Neural cell (in vitro differentiated cells): ENCODE measurements at regions not wholly inside any gene's neighbourhood (a gene's known extent, or its start where the extent isn't known, plus 50 kb on each side); places are given as distances from the start of the nearest gene placed in this dataset.

Experiments used
- EP300 ChIP-seq: fragments of 450-650 bp; conservative IDR thresholded peaks from 2 replicates; pipeline ENCODE4 v1.6.1; 2014; ENCODE audit warnings: antibody characterized with exemption, mild to moderate bottlenecking, moderate library complexity; ENCODE audit not compliant: poor library complexity, severe bottlenecking
- EZH2 ChIP-seq: fragments of 200-600, 300-800 bp; shearing (Covaris generic), sonication (generic); IDR thresholded peaks from 2 replicates; pipeline ENCODE4 v1.6.1; 2014; ENCODE audit warnings: antibody characterized with exemption, low read length, borderline replicate concordance, mild to moderate bottlenecking; ENCODE audit not compliant: insufficient read depth, poor library complexity, severe bottlenecking
- POLR2AphosphoS5 ChIP-seq: IDR thresholded peaks from 2 replicates; pipeline ENCODE4 v1.6.1; 2012
- RAD21 ChIP-seq: fragments of 450-650 bp; conservative IDR thresholded peaks from 2 replicates; pipeline ENCODE4 v1.6.1; 2014; ENCODE audit warnings: antibody characterized with exemption, mild to moderate bottlenecking, moderate library complexity
- TF ChIP-seq, protein P1 (sequence below): IDR thresholded peaks from 2 replicates; pipeline ENCODE4 v1.6.1; 2012; ENCODE audit warnings: borderline replicate concordance
- TF ChIP-seq, protein P2 (sequence below): fragments of 450-650 bp; IDR thresholded peaks from 2 replicates; pipeline ENCODE4 v1.5.1; 2014; ENCODE audit warnings: antibody characterized with exemption, mild to moderate bottlenecking, moderate library complexity; ENCODE audit not compliant: poor library complexity, severe bottlenecking

DNA sequence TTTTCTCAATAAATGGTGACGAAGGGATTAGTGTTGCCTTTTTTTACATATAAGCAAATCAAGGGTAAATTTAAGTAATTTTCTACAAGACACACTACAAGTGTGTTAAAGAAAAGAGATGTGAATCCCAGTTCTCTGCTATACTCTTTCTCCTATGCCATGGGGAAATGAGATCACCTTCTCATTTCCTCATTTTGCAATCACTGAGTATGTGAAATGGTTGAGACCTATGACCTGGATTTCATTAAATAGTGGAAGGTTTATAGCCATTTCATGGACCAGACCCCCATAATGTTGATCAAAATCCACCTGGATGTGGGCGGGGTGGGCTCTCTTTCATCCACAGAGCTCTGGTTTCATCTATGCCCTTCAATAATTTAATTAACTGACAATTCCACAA is 66.9 kb upstream of the SLIT3 start:
- TF ChIP-seq, protein P1, sequence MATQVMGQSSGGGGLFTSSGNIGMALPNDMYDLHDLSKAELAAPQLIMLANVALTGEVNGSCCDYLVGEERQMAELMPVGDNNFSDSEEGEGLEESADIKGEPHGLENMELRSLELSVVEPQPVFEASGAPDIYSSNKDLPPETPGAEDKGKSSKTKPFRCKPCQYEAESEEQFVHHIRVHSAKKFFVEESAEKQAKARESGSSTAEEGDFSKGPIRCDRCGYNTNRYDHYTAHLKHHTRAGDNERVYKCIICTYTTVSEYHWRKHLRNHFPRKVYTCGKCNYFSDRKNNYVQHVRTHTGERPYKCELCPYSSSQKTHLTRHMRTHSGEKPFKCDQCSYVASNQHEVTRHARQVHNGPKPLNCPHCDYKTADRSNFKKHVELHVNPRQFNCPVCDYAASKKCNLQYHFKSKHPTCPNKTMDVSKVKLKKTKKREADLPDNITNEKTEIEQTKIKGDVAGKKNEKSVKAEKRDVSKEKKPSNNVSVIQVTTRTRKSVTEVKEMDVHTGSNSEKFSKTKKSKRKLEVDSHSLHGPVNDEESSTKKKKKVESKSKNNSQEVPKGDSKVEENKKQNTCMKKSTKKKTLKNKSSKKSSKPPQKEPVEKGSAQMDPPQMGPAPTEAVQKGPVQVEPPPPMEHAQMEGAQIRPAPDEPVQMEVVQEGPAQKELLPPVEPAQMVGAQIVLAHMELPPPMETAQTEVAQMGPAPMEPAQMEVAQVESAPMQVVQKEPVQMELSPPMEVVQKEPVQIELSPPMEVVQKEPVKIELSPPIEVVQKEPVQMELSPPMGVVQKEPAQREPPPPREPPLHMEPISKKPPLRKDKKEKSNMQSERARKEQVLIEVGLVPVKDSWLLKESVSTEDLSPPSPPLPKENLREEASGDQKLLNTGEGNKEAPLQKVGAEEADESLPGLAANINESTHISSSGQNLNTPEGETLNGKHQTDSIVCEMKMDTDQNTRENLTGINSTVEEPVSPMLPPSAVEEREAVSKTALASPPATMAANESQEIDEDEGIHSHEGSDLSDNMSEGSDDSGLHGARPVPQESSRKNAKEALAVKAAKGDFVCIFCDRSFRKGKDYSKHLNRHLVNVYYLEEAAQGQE = no peak
- TF ChIP-seq EZH2 (no peak), POLR2AphosphoS5 (no peak), RAD21 (no peak), EP300 (no peak)
- TF ChIP-seq, protein P2, sequence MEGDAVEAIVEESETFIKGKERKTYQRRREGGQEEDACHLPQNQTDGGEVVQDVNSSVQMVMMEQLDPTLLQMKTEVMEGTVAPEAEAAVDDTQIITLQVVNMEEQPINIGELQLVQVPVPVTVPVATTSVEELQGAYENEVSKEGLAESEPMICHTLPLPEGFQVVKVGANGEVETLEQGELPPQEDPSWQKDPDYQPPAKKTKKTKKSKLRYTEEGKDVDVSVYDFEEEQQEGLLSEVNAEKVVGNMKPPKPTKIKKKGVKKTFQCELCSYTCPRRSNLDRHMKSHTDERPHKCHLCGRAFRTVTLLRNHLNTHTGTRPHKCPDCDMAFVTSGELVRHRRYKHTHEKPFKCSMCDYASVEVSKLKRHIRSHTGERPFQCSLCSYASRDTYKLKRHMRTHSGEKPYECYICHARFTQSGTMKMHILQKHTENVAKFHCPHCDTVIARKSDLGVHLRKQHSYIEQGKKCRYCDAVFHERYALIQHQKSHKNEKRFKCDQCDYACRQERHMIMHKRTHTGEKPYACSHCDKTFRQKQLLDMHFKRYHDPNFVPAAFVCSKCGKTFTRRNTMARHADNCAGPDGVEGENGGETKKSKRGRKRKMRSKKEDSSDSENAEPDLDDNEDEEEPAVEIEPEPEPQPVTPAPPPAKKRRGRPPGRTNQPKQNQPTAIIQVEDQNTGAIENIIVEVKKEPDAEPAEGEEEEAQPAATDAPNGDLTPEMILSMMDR = no peak
